ENCODE measurements at regions not wholly inside any gene's neighbourhood (a gene's known extent, or its start where the extent isn't known, plus 50 kb on each side); places are given as distances from the start of the nearest gene placed in this dataset.

GRCh38 chr4:180512801-180513475 is 1730.3 kb upstream of the TENM3 start:
- Histone ChIP-seq H3K4me1 (ENCODE audit: control insufficient read depth in 1 of 2, insufficient read depth in 1 of 2, low read depth in 1 of 2, low read length in 1 of 2) (no peaks in the 10 kb centered on the region), H3K9me3 (no peaks in the 10 kb centered on the region), H3K4me3 (ENCODE audit: low read depth in 1 of 2, low read length in 1 of 2) (no peak overlapping the region), H3K36me3 (no peaks in the 10 kb centered on the region), H3K27ac (no peak overlapping the region), H3K27me3 (no peaks in the 10 kb centered on the region)
- TF ChIP-seq CTCF (IDR thresholded peaks at IDR 0.05) = no peak

- no peak overlapping the region for H3K4me3 ChIP-seq (ENCODE audit: low read depth in 1 of 2, low read length in 1 of 2)
- no peaks in the 10 kb centered on the region for H3K36me3 ChIP-seq
- H3K4me1 ChIP-seq (ENCODE audit: control insufficient read depth in 1 of 2, insufficient read depth in 1 of 2, low read depth in 1 of 2, low read length in 1 of 2) = no peaks in the 10 kb centered on the region
- H3K27ac ChIP-seq = no peak overlapping the region
- TF ChIP-seq CTCF (IDR thresholded peaks at IDR 0.05) = no peak
- H3K9me3 ChIP-seq = no peaks in the 10 kb centered on the region
- H3K27me3 ChIP-seq = no peaks in the 10 kb centered on the region
These were observed 1724.3 kb upstream of the TENM3 start for GRCh38 chr4:180518906-180519305.

GRCh38 chr4:180521181-180521580 is 1722.0 kb upstream of the TENM3 start:
- Histone ChIP-seq H3K27ac (no peak overlapping the region), H3K36me3 (no peaks in the 10 kb centered on the region), H3K9me3 (no peaks in the 10 kb centered on the region), H3K4me3 (ENCODE audit: low read depth in 1 of 2, low read length in 1 of 2) (no peak overlapping the region), H3K4me1 (ENCODE audit: control insufficient read depth in 1 of 2, insufficient read depth in 1 of 2, low read depth in 1 of 2, low read length in 1 of 2) (no peaks in the 10 kb centered on the region), H3K27me3 (no peaks in the 10 kb centered on the region)
- no peak for TF ChIP-seq CTCF (IDR thresholded peaks at IDR 0.05)

GRCh38 chr4:180525523-180526077 is 1717.6 kb upstream of the TENM3 start:
- Histone ChIP-seq H3K36me3 (no peaks in the 10 kb centered on the region), H3K4me3 (ENCODE audit: low read depth in 1 of 2, low read length in 1 of 2) (no peak overlapping the region), H3K9me3 (no peaks in the 10 kb centered on the region), H3K27ac (no peak overlapping the region), H3K27me3 (no peaks in the 10 kb centered on the region), H3K4me1 (ENCODE audit: control insufficient read depth in 1 of 2, insufficient read depth in 1 of 2, low read depth in 1 of 2, low read length in 1 of 2) (no peaks in the 10 kb centered on the region)
- TF ChIP-seq CTCF (IDR thresholded peaks at IDR 0.05) = no peak

GRCh38 chr4:180528003-180528402 is 1715.2 kb upstream of the TENM3 start:
- no peak for TF ChIP-seq CTCF (IDR thresholded peaks at IDR 0.05)
- Histone ChIP-seq H3K9me3 (no peaks in the 10 kb centered on the region), H3K4me3 (ENCODE audit: low read depth in 1 of 2, low read length in 1 of 2) (no peak overlapping the region), H3K36me3 (no peaks in the 10 kb centered on the region), H3K27ac (no peak overlapping the region), H3K27me3 (no peaks in the 10 kb centered on the region), H3K4me1 (ENCODE audit: control insufficient read depth in 1 of 2, insufficient read depth in 1 of 2, low read depth in 1 of 2, low read length in 1 of 2) (no peaks in the 10 kb centered on the region)
